HG03066 (cell line): ENCODE measurements at regions not wholly inside any gene's neighbourhood (a gene's known extent, or its start where the extent isn't known, plus 50 kb on each side); places are given as distances from the start of the nearest gene placed in this dataset.

Experiments
- ATAC-seq: cut with Tn5 transposase; IDR thresholded peaks from one replicate; pipeline ENCODE4 v1.9.1; 2021; ENCODE audit warnings: low read depth; ENCODE audit not compliant: unreplicated experiment

DNA sequence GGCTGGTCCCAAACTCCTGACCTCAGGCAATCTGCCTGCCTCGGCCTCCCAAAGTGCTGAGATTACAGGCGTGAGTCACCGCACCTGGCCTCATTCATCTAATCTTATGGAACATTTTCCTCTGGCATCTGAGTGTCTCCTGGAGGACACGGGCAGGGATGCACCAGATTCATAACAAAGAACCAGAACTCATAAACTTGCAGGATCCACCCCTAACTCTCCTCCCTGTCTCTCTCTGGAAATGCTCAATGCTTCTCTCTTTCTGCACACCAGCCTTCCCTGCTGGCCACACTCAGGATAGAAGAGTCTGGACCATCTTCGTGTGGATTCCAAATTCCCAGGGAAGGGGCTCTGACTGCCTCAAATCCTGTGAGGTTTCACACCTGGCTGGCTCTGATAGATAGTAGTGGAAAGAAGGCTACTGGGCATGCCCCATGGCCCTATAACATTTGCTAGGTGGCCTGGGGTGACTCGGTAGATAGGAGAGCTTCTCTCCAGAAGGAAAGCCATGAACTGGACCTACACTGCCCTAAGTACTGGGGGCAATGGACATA lies 483.2 kb upstream of the GYPC start:
- no peak for ATAC-seq

DNA sequence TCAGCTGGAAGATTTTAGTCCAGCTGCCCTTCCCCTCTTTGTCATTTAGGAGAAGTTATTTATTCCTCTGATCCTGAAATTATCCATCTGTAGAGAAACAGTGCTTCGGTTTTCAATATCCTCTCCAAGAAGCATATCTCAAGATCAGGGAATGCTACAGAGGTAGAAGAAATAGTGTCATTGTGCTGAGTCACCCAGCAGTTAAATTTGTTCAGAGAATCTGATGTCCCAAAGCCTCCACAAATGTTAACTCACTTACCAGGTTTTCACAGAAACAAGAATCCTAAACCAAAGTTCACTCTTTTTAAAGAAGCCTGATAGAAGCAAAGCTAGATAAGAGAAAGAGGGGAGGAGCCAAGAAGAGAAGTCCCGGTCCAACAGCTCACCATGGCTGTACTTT lies 480.7 kb upstream of the GYPC start:
- no peak for ATAC-seq

DNA sequence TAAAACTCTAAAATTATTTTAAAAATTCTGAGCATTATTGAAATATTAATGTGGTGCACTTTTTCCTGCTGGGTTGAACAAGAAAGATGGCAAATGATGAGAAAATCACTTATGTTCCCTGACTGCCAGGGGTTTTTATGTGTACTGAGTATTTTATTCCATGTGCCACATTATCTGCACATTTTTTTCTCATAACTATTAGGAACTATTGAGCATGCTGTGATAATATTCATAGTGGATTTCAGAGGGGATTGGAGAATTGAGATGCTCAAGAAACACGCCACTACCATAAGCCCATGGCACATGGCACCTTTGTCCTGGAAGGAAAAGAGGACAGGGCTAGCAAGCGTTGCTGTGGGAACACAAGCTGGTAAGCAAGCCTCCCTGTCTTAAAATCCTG lies 478.5 kb upstream of the GYPC start:
- no peak for ATAC-seq

DNA sequence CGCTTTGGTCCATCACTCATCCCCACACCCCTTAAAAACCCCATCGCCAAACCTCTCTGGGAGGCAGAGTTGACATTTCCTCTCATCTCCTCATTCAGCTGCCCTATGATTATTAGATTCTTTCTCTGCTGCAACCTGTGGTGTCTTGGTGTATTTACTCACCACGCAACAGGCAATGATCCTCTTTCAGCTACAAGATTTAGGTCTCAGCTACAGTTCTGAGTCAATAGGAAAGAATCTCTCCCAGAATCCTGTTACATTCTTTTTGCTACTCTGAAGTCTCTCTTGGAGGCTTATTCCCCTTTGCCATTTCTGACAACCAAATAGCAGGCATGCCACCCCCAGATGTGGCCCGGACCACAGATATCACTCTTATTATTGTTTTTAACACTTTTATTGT lies 468.3 kb upstream of the GYPC start:
- no peak for ATAC-seq

DNA sequence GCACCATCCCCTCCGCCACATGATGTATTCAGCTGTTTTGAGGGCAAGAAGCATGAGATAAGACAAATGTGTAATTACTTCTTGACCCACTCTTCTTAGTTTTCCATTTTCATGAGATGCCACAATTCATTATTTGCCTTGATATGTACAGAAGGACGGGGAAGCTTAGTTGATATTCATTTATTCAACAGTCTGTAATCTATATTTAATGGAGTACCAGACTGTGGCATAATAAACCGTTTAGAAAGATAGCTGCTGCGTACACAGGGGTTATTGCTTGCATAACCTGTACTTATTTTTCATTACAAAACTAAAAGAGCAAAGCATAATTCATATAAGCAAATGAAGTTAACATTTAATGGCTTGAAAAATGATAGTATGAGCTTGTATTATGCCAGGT lies 466.4 kb upstream of the GYPC start:
- ATAC-seq, result no peak

DNA sequence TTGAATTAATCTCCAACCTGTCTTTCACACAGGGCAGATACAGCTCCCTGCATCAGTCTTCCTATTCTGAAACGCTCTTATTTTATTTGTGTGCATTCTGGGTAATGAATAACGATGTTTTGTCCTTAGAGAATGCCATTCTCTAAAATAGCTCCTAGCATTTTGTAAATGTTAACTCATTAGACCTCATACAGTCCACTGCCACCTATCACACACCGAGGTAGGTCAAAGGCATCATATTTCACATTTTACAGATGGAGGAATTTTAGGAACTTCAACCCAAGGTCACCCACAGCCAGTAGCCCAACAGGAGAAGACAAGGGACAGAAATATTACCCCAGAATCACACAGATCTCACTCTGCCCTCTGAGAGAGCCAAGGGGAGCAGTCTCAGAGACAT lies 455.4 kb upstream of the GYPC start:
- ATAC-seq, result no peak

DNA sequence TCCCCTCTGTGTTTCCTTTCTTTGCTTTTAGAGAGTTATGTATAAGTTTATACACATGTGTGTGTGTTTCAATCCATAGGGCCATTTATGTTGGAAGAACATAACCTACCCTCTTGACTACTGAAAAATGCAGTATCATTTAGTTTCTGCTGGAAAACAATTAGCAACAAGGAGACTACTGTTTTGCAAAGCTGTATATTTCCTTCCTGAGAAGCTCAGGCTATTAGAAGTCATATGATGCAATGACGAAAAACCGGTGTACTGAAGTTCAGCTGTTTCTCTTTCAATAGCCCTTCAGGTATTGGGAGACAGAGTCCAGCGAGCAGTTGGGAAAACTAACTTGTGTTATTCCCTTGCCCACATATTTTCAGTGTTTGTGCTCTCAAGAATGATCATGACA lies 447.7 kb upstream of the GYPC start:
- ATAC-seq, result no peak

DNA sequence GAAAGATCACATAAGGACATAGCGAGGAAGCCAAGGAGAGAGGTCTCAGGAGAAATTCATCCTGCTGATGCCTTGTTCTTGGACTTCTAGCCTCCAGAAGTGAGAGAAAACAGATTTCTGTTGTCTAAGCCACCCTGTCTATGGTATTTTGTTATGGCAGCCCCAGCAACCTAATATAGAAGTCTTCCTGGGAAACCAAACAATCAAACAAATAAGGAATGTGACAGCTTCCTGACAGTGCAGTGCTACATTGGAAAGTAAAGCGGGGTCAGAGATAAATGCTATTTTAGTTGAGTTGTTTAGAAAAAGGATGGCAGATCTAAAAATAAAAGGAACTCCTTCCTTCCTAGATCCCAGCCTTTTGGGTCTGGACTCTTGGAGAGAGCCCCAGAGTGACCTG lies 443.2 kb upstream of the GYPC start:
- ATAC-seq, result no peak

DNA sequence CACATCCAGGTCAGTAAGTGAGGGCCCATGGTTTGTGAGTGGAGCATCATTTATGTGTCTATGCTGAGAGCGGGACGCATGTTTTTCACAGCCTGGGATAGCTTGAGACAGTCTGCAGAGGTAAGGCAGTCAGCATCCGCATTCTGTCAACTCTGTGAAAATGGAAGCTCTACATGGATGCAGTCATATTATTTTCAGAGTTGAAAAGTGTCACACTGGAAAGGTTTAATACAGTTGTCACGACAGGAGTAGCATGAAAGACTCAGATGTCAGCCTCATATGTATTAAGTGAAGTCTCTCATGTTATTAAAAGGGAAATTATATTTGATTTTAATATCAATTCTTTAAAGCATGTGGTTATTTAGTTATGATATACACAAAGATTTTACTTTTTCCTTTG lies 436.9 kb upstream of the GYPC start:
- ATAC-seq, result no peak

DNA sequence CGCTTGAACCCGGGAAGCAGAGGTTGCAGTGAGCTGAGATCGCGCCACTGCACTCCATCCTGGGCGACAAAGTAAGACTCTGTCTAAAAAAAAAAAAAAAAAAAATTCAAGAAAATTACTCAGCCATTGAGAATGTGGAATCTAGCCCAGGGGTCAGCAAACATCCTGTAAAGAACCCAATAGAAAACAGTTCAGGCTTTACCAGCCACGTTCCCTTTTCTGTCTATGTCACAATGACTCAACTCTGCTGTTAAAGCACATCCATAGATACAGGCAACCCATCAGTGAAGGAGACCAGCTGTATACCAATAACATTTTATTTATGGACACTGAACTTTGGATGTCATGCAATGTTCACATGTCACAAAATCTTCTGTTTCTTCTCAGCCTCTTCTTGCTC lies 435.6 kb upstream of the GYPC start:
- no peak for ATAC-seq

DNA sequence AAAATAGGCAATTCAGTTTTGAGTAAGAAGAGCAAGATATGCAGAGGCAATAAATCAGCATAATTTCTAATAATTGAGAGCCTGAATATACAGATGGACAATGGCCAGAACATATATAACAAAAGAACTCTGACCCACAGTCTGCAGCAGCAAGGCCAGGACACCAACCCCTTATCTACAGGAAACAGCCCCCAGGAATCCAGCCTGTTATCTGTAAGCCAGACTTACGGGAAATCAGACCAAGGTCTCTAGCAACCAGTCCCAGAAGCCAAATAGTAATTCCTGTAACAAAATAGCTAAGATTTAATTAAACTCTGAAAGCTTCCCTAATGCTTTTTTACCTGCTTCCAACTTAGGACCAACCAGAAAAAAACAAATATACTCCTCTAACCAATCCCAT lies 434.5 kb upstream of the GYPC start:
- ATAC-seq, result no peak

DNA sequence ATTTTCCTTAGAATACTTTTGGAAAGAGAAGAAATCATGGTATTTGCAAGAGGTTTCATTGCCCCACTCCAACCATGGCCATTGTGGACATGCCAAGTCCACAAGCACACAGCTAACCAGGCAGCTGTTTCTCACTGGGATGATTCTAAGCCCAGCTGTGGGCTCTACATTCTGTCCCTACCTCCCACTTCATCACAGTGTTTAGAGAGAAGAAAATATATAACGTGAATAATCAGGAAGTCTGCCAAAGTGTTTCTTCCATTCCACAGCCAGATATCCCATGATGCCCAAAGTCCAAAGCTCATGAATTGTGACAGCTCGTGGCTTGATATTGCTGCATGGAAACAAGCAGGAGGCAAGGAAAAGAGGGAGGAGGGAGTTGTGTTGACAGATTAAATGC lies 433.7 kb upstream of the GYPC start:
- ATAC-seq, result no peak

DNA sequence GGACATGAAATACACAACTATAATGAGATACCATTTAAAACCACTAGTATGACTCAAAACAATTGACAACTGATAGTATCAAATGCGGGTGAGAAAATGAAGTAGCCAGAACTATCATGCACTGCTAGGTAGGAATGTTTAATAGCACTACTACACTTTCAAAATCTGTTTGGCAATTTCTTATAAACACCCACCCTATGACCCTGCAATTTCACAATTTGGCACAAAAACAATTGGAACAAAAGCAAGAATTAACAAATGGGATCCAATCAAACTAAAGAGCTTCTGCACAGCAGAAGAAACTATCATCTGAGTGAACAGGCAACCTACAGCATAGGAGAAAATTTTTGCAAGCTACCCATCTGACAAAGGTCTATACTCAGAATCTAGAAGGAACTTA lies 431.2 kb upstream of the GYPC start:
- ATAC-seq, result no peak

DNA sequence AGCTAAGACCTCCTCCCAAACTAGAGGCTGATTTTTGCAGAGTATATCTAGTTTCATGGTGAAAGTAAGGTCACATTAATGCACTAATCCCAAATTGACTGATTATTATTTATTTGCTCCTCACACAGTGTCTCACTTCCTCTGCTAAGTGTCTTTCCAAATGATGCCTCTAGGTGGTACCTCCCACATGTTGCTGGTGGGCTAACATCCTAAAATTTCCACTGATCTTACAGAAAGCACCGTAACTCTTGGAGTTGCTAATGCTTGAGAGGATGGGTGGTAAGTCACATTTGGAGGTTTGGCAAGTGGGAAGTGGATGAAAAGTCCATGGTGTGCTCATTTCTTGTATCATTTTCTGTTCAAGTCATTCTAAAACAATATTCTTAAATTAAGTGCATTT lies 428.7 kb upstream of the GYPC start:
- ATAC-seq, result no peak

DNA sequence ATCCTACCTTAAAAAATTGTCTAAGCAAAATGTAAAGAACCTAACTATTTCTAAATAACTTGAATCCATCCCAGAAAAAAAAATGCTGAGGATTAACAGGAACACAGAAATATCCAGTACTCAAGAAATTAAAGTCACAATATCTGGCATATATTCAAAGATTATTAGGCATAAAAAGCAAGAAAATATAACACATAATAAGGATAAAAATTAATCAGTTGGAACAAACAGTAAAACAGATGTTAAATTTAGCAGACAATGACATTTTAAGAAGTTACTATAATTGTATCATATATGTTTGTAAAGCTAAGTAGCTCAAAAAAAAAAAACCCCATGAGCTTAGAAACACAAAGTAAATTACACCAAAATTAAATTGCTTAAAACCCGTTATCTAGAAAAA lies 427.4 kb upstream of the GYPC start:
- no peak for ATAC-seq

DNA sequence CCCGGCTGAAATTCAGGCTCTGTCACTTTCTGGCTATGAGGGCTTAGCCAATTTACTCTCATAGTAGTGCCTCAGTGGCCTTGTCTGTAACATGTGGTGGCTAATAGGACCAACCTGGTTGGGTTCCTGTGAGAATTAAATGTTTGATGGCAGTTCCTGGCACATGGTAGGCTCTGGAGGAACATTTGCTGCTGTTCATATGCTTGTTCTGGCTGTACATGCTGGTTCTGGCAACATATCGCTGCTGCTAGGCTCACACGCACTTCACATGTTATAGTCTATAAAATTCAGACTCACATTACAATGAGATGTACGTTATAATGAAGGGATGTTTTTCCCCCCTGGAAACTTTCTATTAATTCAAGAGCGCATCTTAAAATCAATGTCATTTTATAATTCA lies 417.7 kb upstream of the GYPC start:
- no peak for ATAC-seq

DNA sequence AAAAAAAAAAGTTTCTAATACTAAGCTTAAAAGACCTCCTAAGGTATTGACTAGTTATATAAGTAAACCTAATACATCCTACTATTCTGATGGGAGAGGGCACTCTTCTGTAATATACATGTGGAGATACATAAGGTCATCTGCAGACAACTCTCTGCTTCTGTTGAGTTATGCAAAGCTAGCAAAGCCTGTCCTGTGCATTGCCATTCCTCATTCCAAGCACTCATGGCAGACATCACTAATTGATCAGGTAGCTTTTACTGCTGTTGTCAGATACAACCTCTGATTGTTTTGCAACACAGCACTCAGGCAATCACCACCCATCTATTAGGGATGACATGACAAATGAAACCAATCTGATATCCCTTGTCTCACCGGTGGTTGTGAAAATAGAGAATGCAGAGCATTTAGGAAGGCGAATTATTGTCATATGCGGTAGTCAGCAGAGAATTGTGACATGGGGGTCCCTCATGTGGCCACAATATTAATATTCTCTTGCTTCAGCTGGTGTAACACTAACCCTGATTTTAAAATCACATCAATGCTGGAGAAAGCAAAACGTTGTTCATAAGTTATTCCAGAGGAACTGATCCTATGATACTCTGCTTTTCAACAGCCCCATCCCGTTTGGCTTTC lies 416.5 kb upstream of the GYPC start:
- no peak for ATAC-seq

DNA sequence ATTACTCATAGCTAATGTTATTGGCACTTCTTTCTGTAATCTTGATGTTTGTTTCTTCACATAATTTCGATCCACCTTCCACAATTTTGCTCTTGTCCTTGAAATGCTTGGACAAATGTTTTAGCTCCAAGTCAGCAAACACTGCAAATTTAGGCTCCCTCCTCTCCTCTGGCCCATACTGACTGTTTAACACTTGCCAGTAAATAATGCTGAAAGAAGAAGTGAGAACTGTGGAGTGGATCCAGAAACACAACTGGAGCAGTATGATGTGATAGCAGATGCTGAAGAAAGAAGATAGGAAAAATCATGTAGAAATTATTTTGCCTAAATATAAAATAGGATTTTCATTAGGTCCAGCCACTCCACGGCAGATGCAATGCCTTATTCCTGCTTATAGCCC lies 415.0 kb upstream of the GYPC start:
- no peak for ATAC-seq

DNA sequence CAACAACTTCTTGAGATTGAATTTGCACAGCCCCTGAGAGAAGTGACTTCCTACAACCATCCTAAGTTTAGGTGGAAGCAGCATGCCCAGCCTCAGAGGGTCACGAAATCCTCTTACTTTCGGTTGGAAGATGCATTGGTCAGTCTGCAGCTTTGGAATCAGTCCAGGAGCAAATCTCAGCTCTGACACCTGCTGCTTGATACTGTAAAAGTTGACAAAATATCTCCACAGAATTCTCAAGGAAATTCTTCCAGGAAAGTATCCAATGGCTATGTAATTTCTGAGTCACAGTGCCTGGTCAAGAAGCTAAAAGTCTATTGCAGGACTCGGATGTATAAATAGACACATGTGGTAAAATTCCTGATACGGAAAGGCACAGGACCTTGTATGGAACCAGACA lies 414.5 kb upstream of the GYPC start:
- ATAC-seq, result no peak

DNA sequence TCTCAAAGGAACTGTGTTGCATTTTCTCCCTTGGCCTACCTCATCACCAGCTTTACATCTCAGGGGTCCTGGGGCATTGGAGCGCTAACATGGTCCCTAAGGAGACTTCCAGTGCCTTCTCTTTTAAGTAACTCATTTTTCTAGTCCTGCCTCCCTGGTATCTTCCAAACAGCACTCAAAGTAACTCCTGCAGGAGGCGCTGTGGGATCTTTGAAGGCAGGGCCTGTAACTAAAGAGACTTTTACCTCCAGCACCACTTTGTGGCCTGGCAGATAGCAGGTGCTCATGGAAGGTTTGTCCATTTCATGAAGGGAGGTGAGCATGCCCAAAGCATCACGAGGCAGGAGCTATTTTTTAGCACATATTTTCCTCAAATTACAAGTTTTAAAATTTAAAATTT lies 411.0 kb upstream of the GYPC start:
- peak; percentile 59 for ATAC-seq

DNA sequence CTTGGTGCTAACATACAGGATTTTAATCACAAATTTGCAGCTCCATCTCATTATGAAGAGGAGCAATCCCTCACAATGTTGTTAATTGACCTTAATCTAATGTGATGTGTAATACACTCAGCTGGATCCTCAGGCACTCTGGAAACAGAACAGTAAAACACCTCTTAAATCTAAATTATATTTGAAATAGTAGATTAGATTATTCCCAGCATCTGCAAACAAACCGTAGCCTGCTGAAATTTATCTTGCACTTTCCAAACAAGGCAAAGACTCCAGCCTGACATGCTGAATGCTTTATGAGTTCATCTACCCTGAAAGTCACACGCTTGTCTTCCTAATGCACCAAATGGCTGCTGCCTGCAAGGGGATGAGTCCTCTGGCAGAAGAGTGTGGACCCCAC lies 402.3 kb upstream of the GYPC start:
- no peak for ATAC-seq

DNA sequence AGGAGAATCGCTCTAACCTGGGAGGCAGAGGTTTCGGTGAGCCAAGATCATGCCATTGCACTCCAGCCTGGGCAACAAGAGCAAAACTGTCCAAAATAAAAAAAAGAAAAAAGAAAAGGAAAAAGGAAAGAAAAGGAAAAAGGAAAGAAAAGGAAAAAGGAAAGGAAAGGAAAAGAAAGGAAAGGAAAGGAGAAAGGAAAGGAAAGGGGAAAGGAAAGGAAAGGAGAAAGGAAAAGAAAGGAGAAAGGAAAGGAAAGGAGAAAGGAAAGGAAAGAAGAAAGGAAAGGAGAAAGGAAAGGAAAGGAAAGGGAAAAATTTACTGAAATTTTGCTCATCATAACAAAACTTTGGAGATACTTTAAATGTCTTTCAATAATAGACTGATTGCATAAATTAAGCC lies 391.3 kb upstream of the GYPC start:
- no peak for ATAC-seq

DNA sequence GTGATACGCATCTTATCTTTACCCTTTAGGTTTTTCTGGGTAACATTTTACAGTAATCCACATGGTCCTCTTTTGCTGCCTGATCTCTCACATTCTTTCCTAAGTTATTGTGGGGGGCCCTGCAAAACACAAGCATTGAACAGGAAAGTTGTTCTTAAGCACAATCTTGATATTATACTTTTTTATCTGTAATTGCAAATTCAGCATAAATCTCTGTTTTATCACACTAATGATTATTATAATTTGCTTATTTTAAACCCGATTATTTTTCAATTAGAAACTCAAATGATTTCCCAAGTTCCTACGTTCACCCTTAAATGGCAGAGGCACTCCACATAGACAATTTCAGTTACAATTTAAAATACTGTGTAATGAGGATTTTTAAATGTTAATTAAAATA lies 386.0 kb upstream of the GYPC start:
- no peak for ATAC-seq
